T-cell (primary cell): ENCODE measurements at regions not wholly inside any gene's neighbourhood (a gene's known extent, or its start where the extent isn't known, plus 50 kb on each side); places are given as distances from the start of the nearest gene placed in this dataset.

Experiments
- ATAC-seq, 4 experiments: fragments of 200-7000 bp in 3 of 4; fragments of 150-1000 bp in 1 of 4; cut with Tn5 transposase; replicated peaks in 1 of 4; 1 replicate in 3 of 4; 2 replicates in 1 of 4; pipeline ENCODE4 v1.10.0; 2021; ENCODE audit warnings: moderate library complexity in 3 of 4, mild to moderate bottlenecking in 2 of 4, moderate number of reproducible peaks in 1 of 4
- CTCF ChIA-PET, 2 donors: fragments of 300-600 bp; sonication (Branson Sonifier 250); formaldehyde crosslinking; loops; one replicate each; lab custom pipeline; 2022; ENCODE audit warnings: antibody characterized with exemption in 2 of 2; lab: Charles Lee
- POLR2A ChIA-PET, 2 donors: fragments of 300-600 bp; sonication (Branson Sonifier 250); formaldehyde crosslinking; loops; one replicate each; lab custom pipeline; 2022; ENCODE audit warnings: antibody characterized with exemption in 2 of 2; lab: Charles Lee
- DNase-seq, 35 experiments: peaks; one replicate each; pipeline versions ENCODE4 v3.0.0 to v3.0.0-alpha.2; 2013 to 2023
- H3K27ac ChIP-seq: one replicate; pipeline ENCODE4 v1.5.1; 2013; ENCODE audit warnings: low read length
- H3K27me3 ChIP-seq, 2 experiments: replicated peaks in 1 of 2; 1 replicate in 1 of 2; 2 replicates in 1 of 2; pipeline versions ENCODE4 v1.6.1 to v1.7.0; 2013; ENCODE audit warnings: low read length in 1 of 2, mixed read lengths in 1 of 2; ENCODE audit not compliant: control insufficient read depth in 2 of 2, insufficient read depth in 2 of 2; ENCODE audit errors: extremely low read depth in 1 of 2
- H3K36me3 ChIP-seq, 2 donors: 1 replicate in 1 of 2; 2 replicates in 1 of 2; pipeline versions ENCODE4 v1.6.1 to v1.7.0; 2013; ENCODE audit warnings: low read length in 1 of 2; ENCODE audit not compliant: control insufficient read depth in 2 of 2, insufficient read depth in 1 of 2; ENCODE audit errors: extremely low read depth in 1 of 2
- H3K4me1 ChIP-seq, 2 experiments: 1 replicate in 1 of 2; 2 replicates in 1 of 2; pipeline versions ENCODE4 v1.6.1 to v1.7.0; 2013; ENCODE audit warnings: low read length in 2 of 2, mixed read lengths in 1 of 2; ENCODE audit not compliant: insufficient read depth in 2 of 2, control insufficient read depth in 1 of 2; ENCODE audit errors: extremely low read depth in 1 of 2
- H3K4me3 ChIP-seq, 2 donors: 1 replicate in 1 of 2; 2 replicates in 1 of 2; pipeline versions ENCODE4 v1.5.1 to v1.7.0; 2013; ENCODE audit warnings: mild to moderate bottlenecking in 2 of 2, low read length in 1 of 2, moderate library complexity in 1 of 2; ENCODE audit not compliant: control insufficient read depth in 1 of 2; ENCODE audit errors: extremely low read depth in 1 of 2
- H3K9me3 ChIP-seq: 2 replicates; pipeline ENCODE4 v1.7.0; 2013
- H3K27ac Mint-ChIP-seq, 2 donors: one replicate each; pipeline ENCODE4 v1.8.0; 2020 to 2021; ENCODE audit warnings: mild to moderate bottlenecking in 2 of 2, mixed read lengths in 2 of 2
- H3K27me3 Mint-ChIP-seq, 2 donors: one replicate each; pipeline ENCODE4 v1.8.0; 2021 to 2022; ENCODE audit warnings: mixed read lengths in 2 of 2
- H3K36me3 Mint-ChIP-seq: one replicate; pipeline ENCODE4 v1.8.0; 2021; ENCODE audit warnings: mixed read lengths
- H3K4me1 Mint-ChIP-seq, 3 donors: one replicate each; pipeline ENCODE4 v1.8.0; 2020 to 2022; ENCODE audit warnings: mixed read lengths in 3 of 3, mild to moderate bottlenecking in 1 of 3
- H3K4me3 Mint-ChIP-seq, 3 donors: one replicate each; pipeline ENCODE4 v1.8.0; 2020 to 2022; ENCODE audit warnings: mild to moderate bottlenecking in 3 of 3, mixed read lengths in 3 of 3, moderate library complexity in 3 of 3
- H3K9me3 Mint-ChIP-seq, 3 donors: one replicate each; pipeline ENCODE4 v1.8.0; 2020 to 2022; ENCODE audit warnings: mixed read lengths in 3 of 3
- WGBS: methylation state at CpG from one replicate; pipeline ENCODE4 v1.1.5; 2013; ENCODE audit warnings: missing lambda C conversion rate; ENCODE audit not compliant: insufficient coverage; 5-methylcytosine and 5-hydroxymethylcytosine counted together

GRCh38 chr10:52874581-52874980, 102.0 kb upstream of the MBL2 start:
- H3K36me3 ChIP-seq: no peaks in the 10 kb centered on the region
- WGBS: 72% methylated on average over 4 of the region's 4 CpGs
- no peak overlapping the region for H3K4me3 Mint-ChIP-seq
- H3K36me3 Mint-ChIP-seq: no peaks in the 10 kb centered on the region
- ChIA-PET POLR2A (no interaction called here), CTCF (no interaction called here)
- no peaks in the 10 kb centered on the region for H3K27me3 ChIP-seq
- no peak overlapping the region for H3K27ac ChIP-seq
- H3K4me1 Mint-ChIP-seq: no peaks in the 10 kb centered on the region
- no peaks in the 10 kb centered on the region for H3K9me3 ChIP-seq
- H3K4me1 ChIP-seq: no peaks in the 10 kb centered on the region
- ATAC-seq: no peak
- no peak overlapping the region for H3K4me3 ChIP-seq
- peaks cover 4 to 11% (median 5%) of the 10 kb centered on the region in 3 donors for H3K9me3 Mint-ChIP-seq
- H3K27me3 Mint-ChIP-seq: no peaks in the 10 kb centered on the region
- H3K27ac Mint-ChIP-seq: no peak overlapping the region
- no peak for DNase-seq

- Histone ChIP-seq H3K27ac (no peak overlapping the region), H3K9me3 (no peaks in the 10 kb centered on the region), H3K4me1 (no peaks in the 10 kb centered on the region), H3K27me3 (no peaks in the 10 kb centered on the region), H3K4me3 (no peak overlapping the region), H3K36me3 (no peaks in the 10 kb centered on the region)
- no peaks in the 10 kb centered on the region for H3K27me3 Mint-ChIP-seq
- ChIA-PET CTCF (no interaction called here), POLR2A (no interaction called here)
- WGBS: 83% methylated on average over 22 of the region's 24 CpGs
- no peak overlapping the region for H3K4me3 Mint-ChIP-seq
- ATAC-seq (no peak), DNase-seq (no peak)
- no peaks in the 10 kb centered on the region for H3K36me3 Mint-ChIP-seq
- H3K27ac Mint-ChIP-seq: no peak overlapping the region
- H3K9me3 Mint-ChIP-seq: peaks cover 5 to 29% (median 9%) of the 10 kb centered on the region in 3 donors
- no peaks in the 10 kb centered on the region for H3K4me1 Mint-ChIP-seq
Measured at GRCh38 chr10:52871191-52871843, 98.7 kb upstream of the MBL2 start.

GRCh38 chr10:52870562-52870961, 98.0 kb upstream of the MBL2 start:
- no CpG with 5 or more reads among the region's 3 CpGs for WGBS

GRCh38 chr10:52869864-52870263, 97.3 kb upstream of the MBL2 start:
- no peaks in the 10 kb centered on the region for H3K27me3 Mint-ChIP-seq
- ATAC-seq (no peak), DNase-seq (no peak)
- H3K9me3 ChIP-seq: no peaks in the 10 kb centered on the region
- H3K36me3 Mint-ChIP-seq: no peaks in the 10 kb centered on the region
- peaks cover 5 to 29% (median 9%) of the 10 kb centered on the region in 3 donors for H3K9me3 Mint-ChIP-seq
- no CpG with 5 or more reads among the region's 2 CpGs for WGBS
- no peak overlapping the region for H3K27ac ChIP-seq
- no peaks in the 10 kb centered on the region for H3K4me1 Mint-ChIP-seq
- no peak overlapping the region for H3K27ac Mint-ChIP-seq
- ChIA-PET CTCF (no interaction called here), POLR2A (no interaction called here)
- H3K4me1 ChIP-seq: no peaks in the 10 kb centered on the region
- no peaks in the 10 kb centered on the region for H3K36me3 ChIP-seq
- H3K27me3 ChIP-seq: no peaks in the 10 kb centered on the region
- H3K4me3 ChIP-seq: no peak overlapping the region
- no peak overlapping the region for H3K4me3 Mint-ChIP-seq

More at GRCh38 chr10:52870562-52870961, 98.0 kb upstream of the MBL2 start:
- Histone ChIP-seq H3K4me3 (no peak overlapping the region), H3K27me3 (no peaks in the 10 kb centered on the region), H3K36me3 (no peaks in the 10 kb centered on the region), H3K9me3 (no peaks in the 10 kb centered on the region), H3K4me1 (no peaks in the 10 kb centered on the region), H3K27ac (no peak overlapping the region)
- no peak overlapping the region for H3K27ac Mint-ChIP-seq
- ATAC-seq (no peak), DNase-seq (no peak)
- no peak overlapping the region for H3K4me3 Mint-ChIP-seq
- no peaks in the 10 kb centered on the region for H3K4me1 Mint-ChIP-seq
- ChIA-PET POLR2A (no interaction called here), CTCF (no interaction called here)
- peaks cover 5 to 29% (median 9%) of the 10 kb centered on the region in 3 donors for H3K9me3 Mint-ChIP-seq
- H3K36me3 Mint-ChIP-seq: no peaks in the 10 kb centered on the region
- no peaks in the 10 kb centered on the region for H3K27me3 Mint-ChIP-seq

GRCh38 chr10:52865213-52865612, 92.6 kb upstream of the MBL2 start:
- H3K27ac Mint-ChIP-seq: no peak overlapping the region
- Histone ChIP-seq H3K4me3 (no peak overlapping the region), H3K9me3 (no peaks in the 10 kb centered on the region), H3K27me3 (no peaks in the 10 kb centered on the region), H3K4me1 (no peaks in the 10 kb centered on the region), H3K36me3 (no peaks in the 10 kb centered on the region), H3K27ac (no peak overlapping the region)
- H3K27me3 Mint-ChIP-seq: no peaks in the 10 kb centered on the region
- H3K4me3 Mint-ChIP-seq: no peak overlapping the region
- peaks cover 5 to 24% (median 8%) of the 10 kb centered on the region in 3 donors for H3K9me3 Mint-ChIP-seq
- no peaks in the 10 kb centered on the region for H3K4me1 Mint-ChIP-seq
- no peak for DNase-seq
- no peaks in the 10 kb centered on the region for H3K36me3 Mint-ChIP-seq
- ATAC-seq: no peak
- CTCF ChIA-PET: no interaction called here
- WGBS: 95% methylated on average over 7 of the region's 9 CpGs
- POLR2A ChIA-PET: no interaction called here

GRCh38 chr10:52864201-52865106, 91.9 kb upstream of the MBL2 start:
- 79% methylated on average over 9 of the region's 10 CpGs for WGBS

More at GRCh38 chr10:52864201-52865106, 91.9 kb upstream of the MBL2 start:
- ATAC-seq (no peak), DNase-seq (no peak)
- H3K4me3 ChIP-seq: no peak overlapping the region
- H3K4me1 ChIP-seq: no peaks in the 10 kb centered on the region
- no peak overlapping the region for H3K4me3 Mint-ChIP-seq
- no peaks in the 10 kb centered on the region for H3K9me3 ChIP-seq
- H3K27ac Mint-ChIP-seq: no peak overlapping the region
- peaks cover 8 to 19% (median 9%) of the 10 kb centered on the region in 3 donors for H3K9me3 Mint-ChIP-seq
- no peaks in the 10 kb centered on the region for H3K4me1 Mint-ChIP-seq
- no peaks in the 10 kb centered on the region for H3K27me3 Mint-ChIP-seq
- ChIA-PET CTCF (no interaction called here), POLR2A (no interaction called here)
- no peaks in the 10 kb centered on the region for H3K36me3 ChIP-seq
- no peaks in the 10 kb centered on the region for H3K27me3 ChIP-seq
- H3K36me3 Mint-ChIP-seq: no peaks in the 10 kb centered on the region
- no peak overlapping the region for H3K27ac ChIP-seq
